ENCODE measurements at regions not wholly inside any gene's neighbourhood (a gene's known extent, or its start where the extent isn't known, plus 50 kb on each side); places are given as distances from the start of the nearest gene placed in this dataset.

DNA sequence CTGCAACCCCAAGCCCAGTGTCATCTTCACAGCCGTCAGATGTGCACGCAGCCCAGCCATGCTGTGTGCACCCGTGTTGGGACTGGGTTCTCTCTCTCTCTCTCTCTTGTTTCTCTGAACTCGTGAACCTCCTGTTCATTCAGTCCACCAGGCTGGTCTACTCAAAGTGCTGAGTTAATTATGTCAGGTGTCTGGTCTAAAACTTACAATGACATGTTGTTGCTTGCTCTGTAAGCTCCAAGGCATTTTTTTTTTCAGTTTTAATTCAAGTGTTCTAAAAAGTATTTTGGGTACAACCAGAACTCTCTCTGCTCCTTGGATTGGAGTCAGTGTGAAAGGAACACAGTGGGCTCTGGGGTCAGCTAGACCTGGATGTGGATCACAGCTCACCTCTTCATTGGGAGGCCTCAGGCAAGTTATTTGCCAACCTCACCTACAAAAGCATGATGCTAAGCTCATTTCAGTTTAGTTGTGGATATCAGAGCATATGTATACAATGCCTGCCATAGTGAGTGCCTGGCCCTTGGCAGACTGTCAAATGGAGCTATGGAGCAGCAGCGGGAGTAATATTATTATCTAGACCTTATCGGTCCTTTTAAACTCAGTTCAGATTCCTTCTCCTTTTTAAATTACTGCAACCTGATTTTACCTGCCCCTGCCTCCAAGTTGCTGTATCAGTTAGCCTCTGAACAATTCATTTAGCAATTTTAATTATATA is 59.5 kb downstream of the PLEKHG1 start:
- Histone ChIP-seq H3K27me3 (replicated peaks; ENCODE audit: insufficient read depth) (no peaks in the 10 kb centered on the region), H3K27ac (no peak overlapping the region), H3K9me3 (no peaks in the 10 kb centered on the region), H3K36me3 (no peaks in the 10 kb centered on the region), H3K4me3 (no peak overlapping the region), H3K4me1 (replicated peaks) (no peaks in the 10 kb centered on the region)
- no peak for TF ChIP-seq POLR2AphosphoS5 (IDR thresholded peaks at IDR 0.05)
- TF ChIP-seq, protein P1, sequence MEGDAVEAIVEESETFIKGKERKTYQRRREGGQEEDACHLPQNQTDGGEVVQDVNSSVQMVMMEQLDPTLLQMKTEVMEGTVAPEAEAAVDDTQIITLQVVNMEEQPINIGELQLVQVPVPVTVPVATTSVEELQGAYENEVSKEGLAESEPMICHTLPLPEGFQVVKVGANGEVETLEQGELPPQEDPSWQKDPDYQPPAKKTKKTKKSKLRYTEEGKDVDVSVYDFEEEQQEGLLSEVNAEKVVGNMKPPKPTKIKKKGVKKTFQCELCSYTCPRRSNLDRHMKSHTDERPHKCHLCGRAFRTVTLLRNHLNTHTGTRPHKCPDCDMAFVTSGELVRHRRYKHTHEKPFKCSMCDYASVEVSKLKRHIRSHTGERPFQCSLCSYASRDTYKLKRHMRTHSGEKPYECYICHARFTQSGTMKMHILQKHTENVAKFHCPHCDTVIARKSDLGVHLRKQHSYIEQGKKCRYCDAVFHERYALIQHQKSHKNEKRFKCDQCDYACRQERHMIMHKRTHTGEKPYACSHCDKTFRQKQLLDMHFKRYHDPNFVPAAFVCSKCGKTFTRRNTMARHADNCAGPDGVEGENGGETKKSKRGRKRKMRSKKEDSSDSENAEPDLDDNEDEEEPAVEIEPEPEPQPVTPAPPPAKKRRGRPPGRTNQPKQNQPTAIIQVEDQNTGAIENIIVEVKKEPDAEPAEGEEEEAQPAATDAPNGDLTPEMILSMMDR (IDR thresholded peaks at IDR 0.05), result no peak
- no peak for TF ChIP-seq POLR2A (IDR thresholded peaks at IDR 0.05)
- DNase-seq (ENCODE audit: low spot score), result no peak
- intact Hi-C loops (cut with DNase I), result no loop called here
- whole genome bisulfite sequencing, result 32% methylated on average over 6 of the region's 6 CpGs

DNA sequence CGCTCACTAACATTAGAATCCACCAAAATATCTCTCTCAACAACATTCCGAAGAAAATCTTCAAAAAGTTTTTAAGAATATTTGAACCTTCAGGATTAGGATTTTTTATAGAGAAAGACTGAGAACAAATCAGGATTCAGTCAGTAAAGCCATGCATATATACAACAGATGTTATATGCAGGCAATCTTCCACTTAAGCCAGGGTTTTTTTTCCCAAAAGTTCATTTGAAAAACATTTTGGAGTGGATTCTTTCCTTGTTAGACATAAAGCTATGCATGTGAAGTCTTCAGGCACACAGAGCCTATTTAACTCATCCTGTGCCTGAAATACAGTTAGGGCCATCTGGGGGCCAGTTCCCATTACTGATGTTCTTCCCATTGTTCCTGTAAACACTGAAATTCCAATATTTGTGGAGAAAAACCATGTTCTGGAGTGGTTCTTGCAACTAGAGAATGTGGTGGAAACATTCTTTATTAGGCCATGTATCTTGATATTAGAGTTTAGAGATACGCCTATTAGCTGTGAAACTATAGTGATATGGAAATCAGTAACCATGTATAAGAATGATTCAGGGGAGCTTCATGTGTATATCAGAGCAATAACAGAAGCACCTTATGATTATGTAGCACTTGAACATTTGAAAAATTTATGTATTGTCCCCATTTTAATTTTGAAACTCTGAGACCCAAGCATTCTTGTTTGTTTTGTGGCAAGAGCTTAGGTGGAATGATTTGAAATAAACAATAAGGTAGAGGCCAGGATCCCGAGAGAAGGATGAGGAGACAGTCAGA is 61.7 kb downstream of the PLEKHG1 start:
- no peak overlapping the region for H3K27ac ChIP-seq
- H3K4me1 ChIP-seq (replicated peaks), result no peaks in the 10 kb centered on the region
- no peak for DNase-seq (ENCODE audit: low spot score)
- H3K4me3 ChIP-seq, result no peak overlapping the region
- no peaks in the 10 kb centered on the region for H3K36me3 ChIP-seq
- WGBS, result 92% methylated on average over 4 of the region's 4 CpGs
- H3K9me3 ChIP-seq, result no peaks in the 10 kb centered on the region
- H3K27me3 ChIP-seq (replicated peaks; ENCODE audit: insufficient read depth), result no peaks in the 10 kb centered on the region
- intact Hi-C loops (cut with DNase I), result no loop called here
- TF ChIP-seq POLR2AphosphoS5 (IDR thresholded peaks at IDR 0.05) (no peak), POLR2A (IDR thresholded peaks at IDR 0.05) (no peak)

DNA sequence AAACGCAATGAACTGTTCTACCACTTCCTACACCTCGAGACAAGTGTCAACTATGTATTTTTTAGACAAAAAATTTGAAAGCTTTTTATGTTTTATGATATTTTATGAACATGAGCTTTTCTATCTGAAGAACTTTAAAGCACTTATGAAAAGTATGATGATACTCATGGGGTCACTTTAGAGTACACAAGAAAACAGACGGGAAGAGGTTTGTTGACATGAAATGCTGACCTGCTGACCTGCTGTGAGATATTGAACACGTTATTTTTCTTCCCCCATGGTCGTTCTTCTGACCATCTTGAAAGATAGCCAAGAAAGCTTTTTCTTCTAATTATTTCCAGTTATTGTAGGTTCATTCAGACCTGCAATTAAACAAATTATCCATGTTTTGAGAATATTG is 63.1 kb downstream of the PLEKHG1 start:
- 82% methylated on average over 5 of the region's 5 CpGs for WGBS
- Histone ChIP-seq H3K9me3 (no peaks in the 10 kb centered on the region), H3K36me3 (no peaks in the 10 kb centered on the region), H3K4me3 (no peak overlapping the region), H3K27ac (no peak overlapping the region), H3K4me1 (replicated peaks) (no peaks in the 10 kb centered on the region), H3K27me3 (replicated peaks; ENCODE audit: insufficient read depth) (no peaks in the 10 kb centered on the region)
- intact Hi-C loops (cut with DNase I), result no loop called here
- TF ChIP-seq POLR2A (IDR thresholded peaks at IDR 0.05), result no peak
- TF ChIP-seq, protein P1 (IDR thresholded peaks at IDR 0.05), result no peak
- TF ChIP-seq POLR2AphosphoS5 (IDR thresholded peaks at IDR 0.05), result no peak
- DNase-seq (ENCODE audit: low spot score), result no peak

DNA sequence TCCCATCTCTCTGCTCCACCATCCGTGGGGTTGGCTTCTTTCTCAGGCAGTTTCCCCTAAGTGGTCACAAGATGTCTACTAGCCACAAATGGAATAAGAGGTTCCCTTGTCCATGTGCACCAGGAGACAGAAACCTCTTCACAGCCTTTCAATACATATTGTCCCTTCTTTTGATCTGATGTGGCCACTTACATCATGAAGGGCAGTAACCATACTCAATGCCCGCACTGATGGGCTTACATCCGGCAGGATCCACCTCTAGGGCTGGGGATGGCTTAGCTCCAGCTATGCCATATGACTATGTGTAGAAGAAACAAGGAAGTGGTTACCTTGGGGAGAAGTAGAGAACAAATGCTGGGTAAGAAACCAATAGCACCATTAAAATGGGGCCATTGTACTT is 64.4 kb downstream of the PLEKHG1 start:
- H3K27me3 ChIP-seq (replicated peaks; ENCODE audit: insufficient read depth), result no peaks in the 10 kb centered on the region
- DNase-seq (ENCODE audit: low spot score), result no peak
- H3K27ac ChIP-seq, result no peak overlapping the region
- TF ChIP-seq POLR2A (IDR thresholded peaks at IDR 0.05) (no peak), POLR2AphosphoS5 (IDR thresholded peaks at IDR 0.05) (no peak)
- TF ChIP-seq, protein P1 (IDR thresholded peaks at IDR 0.05), result no peak
- 97% methylated on average over 3 of the region's 3 CpGs for WGBS
- H3K9me3 ChIP-seq, result no peaks in the 10 kb centered on the region
- no peaks in the 10 kb centered on the region for H3K4me1 ChIP-seq (replicated peaks)
- H3K4me3 ChIP-seq, result no peak overlapping the region
- intact Hi-C loops (cut with DNase I), result no loop called here
- H3K36me3 ChIP-seq, result no peaks in the 10 kb centered on the region

DNA sequence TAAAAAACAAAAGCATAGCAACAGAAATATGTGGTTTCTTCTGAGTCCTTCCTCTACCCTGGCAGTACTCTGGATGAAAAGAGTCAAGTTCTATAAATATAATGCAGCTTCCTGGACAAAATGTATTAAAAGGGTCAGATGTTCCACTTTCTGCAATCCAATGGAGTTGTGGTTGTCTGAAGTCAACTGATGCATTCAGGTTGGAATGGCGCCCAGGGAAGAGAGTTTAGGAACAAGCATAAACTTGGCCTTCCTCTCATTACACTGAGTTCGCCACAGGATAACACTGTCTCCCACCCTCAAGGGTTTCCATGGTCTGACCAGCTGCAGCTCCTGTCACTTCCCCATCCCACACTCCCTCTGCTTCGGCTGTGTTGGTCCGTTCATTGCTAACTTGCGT is 66.4 kb downstream of the PLEKHG1 start:
- Histone ChIP-seq H3K4me3 (no peak overlapping the region), H3K9me3 (no peaks in the 10 kb centered on the region), H3K27ac (no peak overlapping the region), H3K27me3 (replicated peaks; ENCODE audit: insufficient read depth) (no peaks in the 10 kb centered on the region), H3K4me1 (replicated peaks) (no peaks in the 10 kb centered on the region), H3K36me3 (no peaks in the 10 kb centered on the region)
- no peak for DNase-seq (ENCODE audit: low spot score)
- intact Hi-C loops (cut with DNase I), result no loop called here
- 86% methylated on average over 5 of the region's 5 CpGs for WGBS
- TF ChIP-seq POLR2A (IDR thresholded peaks at IDR 0.05), result no peak
- no peak for TF ChIP-seq POLR2AphosphoS5 (IDR thresholded peaks at IDR 0.05)
